OCI-LY3 (cell line): ENCODE measurements at regions not wholly inside any gene's neighbourhood (a gene's known extent, or its start where the extent isn't known, plus 50 kb on each side); places are given as distances from the start of the nearest gene placed in this dataset.

Experiments used
- H2AFZ ChIP-seq: fragments of 200-600, 300-600 bp; shearing (Covaris generic); 2 replicates; pipeline ENCODE4 v1.6.0; 2014; ENCODE audit warnings: antibody characterized with exemption, low read depth, low read length
- H3K27ac ChIP-seq: fragments of 200-600, 300-600 bp; sonication (generic); 2 replicates; pipeline ENCODE4 v1.5.1; 2014; ENCODE audit warnings: mild to moderate bottlenecking, low read length, moderate library complexity, mixed read lengths
- H3K27me3 ChIP-seq: fragments of 200-600, 300-600 bp; sonication (generic); 2 replicates; pipeline ENCODE4 v1.6.1; 2014; ENCODE audit warnings: low read depth, low read length, mixed read lengths
- H3K36me3 ChIP-seq: fragments of 200-600, 300-600 bp; sonication (generic); replicated peaks from 2 replicates; pipeline ENCODE3; 2014; ENCODE audit warnings: low read depth, low read length, mixed read lengths
- H3K4me1 ChIP-seq: fragments of 300-600, 200-600 bp; sonication (generic); 2 replicates; pipeline ENCODE4 v1.6.1; 2014; ENCODE audit warnings: low read length, mixed read lengths
- H3K4me2 ChIP-seq: fragments of 200-600, 300-600 bp; sonication (generic); 2 replicates; pipeline ENCODE4 v1.6.1; 2014; ENCODE audit warnings: low read length, mixed read lengths
- H3K4me3 ChIP-seq: fragments of 300-600, 200-600 bp; sonication (generic); 2 replicates; pipeline ENCODE4 v1.5.1; 2014; ENCODE audit warnings: antibody characterized with exemption, mild to moderate bottlenecking, low read length, moderate library complexity
- H3K79me2 ChIP-seq: fragments of 300-600, 200-600 bp; shearing (Covaris generic); 2 replicates; pipeline ENCODE4 v1.6.1; 2014; ENCODE audit warnings: mild to moderate bottlenecking, low read length, mixed read lengths
- H3K9ac ChIP-seq: fragments of 300-600, 200-600 bp; shearing (Covaris generic); 2 replicates; pipeline ENCODE4 v1.6.0; 2014; ENCODE audit warnings: mild to moderate bottlenecking, low read length, moderate library complexity
- H3K9me3 ChIP-seq: fragments of 200-600, 300-600 bp; shearing (Covaris generic); 2 replicates; pipeline ENCODE4 v1.6.1; 2014; ENCODE audit warnings: low read length, mixed read lengths; ENCODE audit not compliant: insufficient read depth
- H4K20me1 ChIP-seq: fragments of 200-600, 300-600 bp; sonication (generic); 2 replicates; pipeline ENCODE4 v1.6.1; 2016; ENCODE audit warnings: low read length, mixed read lengths; ENCODE audit not compliant: insufficient read depth
- CTCF ChIP-seq: fragments of 200-600, 300-600 bp; sonication (generic); IDR thresholded peaks from 2 replicates; pipeline ENCODE4 v1.5.1; 2014; ENCODE audit warnings: antibody characterized with exemption, low read length, low read depth
- EZH2phosphoT487 ChIP-seq: fragments of 200-600 bp; shearing (Covaris generic); IDR thresholded peaks from 2 replicates; pipeline ENCODE4 v1.6.1; 2018; ENCODE audit warnings: antibody characterized with exemption, mixed run types, low read depth

DNA sequence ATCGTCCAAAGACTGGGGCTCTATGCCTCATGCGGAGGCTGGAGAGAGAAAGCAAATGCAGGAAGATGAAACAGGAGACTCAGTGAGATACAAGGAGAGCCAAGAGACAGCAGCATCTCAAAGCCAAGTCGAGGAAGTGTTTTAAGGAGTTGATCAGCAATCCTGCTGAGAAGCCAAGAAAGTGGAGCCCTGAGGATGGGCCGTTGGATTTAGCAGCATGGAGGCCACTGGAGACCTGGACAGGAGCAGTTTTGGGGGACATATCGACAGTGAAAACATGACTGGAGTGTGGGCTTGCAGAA is 107.4 kb upstream of the ZBTB40 start:
- Histone ChIP-seq H3K36me3 (no peaks in the 10 kb centered on the region), H4K20me1 (no peaks in the 10 kb centered on the region), H2AFZ (no peak overlapping the region), H3K27ac (no peak overlapping the region), H3K27me3 (no peaks in the 10 kb centered on the region; the same call in 1 of the 2 replicates), H3K4me1 (no peaks in the 10 kb centered on the region), H3K9ac (no peak overlapping the region), H3K79me2 (no peaks in the 10 kb centered on the region), H3K4me2 (no peak overlapping the region), H3K9me3 (no peaks in the 10 kb centered on the region), H3K4me3 (no peak overlapping the region)
- TF ChIP-seq CTCF (no peak), EZH2phosphoT487 (no peak)

- H3K9me3 ChIP-seq = no peaks in the 10 kb centered on the region
- no peaks in the 10 kb centered on the region for H3K79me2 ChIP-seq
- no peaks in the 10 kb centered on the region for H4K20me1 ChIP-seq
- TF ChIP-seq EZH2phosphoT487 (no peak), CTCF (no peak)
- H3K4me1 ChIP-seq = no peaks in the 10 kb centered on the region
- H2AFZ ChIP-seq = no peak overlapping the region
- H3K4me3 ChIP-seq = no peak overlapping the region
- H3K9ac ChIP-seq = no peak overlapping the region
- H3K27ac ChIP-seq = no peak overlapping the region
- no peak overlapping the region for H3K4me2 ChIP-seq
- H3K27me3 ChIP-seq = no peaks in the 10 kb centered on the region; the same call in 1 of the 2 replicates
- H3K36me3 ChIP-seq = no peaks in the 10 kb centered on the region
Observed at GRCh38 chr1:22344851-22345560, 106.6 kb upstream of the ZBTB40 start.

GRCh38 chr1:22347854-22348760 is 103.5 kb upstream of the ZBTB40 start:
- Histone ChIP-seq H3K27ac (no peak overlapping the region), H3K4me2 (no peak overlapping the region), H3K79me2 (no peaks in the 10 kb centered on the region), H4K20me1 (no peaks in the 10 kb centered on the region), H3K9ac (no peak overlapping the region), H3K36me3 (no peaks in the 10 kb centered on the region), H3K4me1 (no peaks in the 10 kb centered on the region), H2AFZ (no peak overlapping the region), H3K4me3 (no peak overlapping the region), H3K27me3 (no peaks in the 10 kb centered on the region; the same call in 1 of the 2 replicates), H3K9me3 (no peaks in the 10 kb centered on the region)
- TF ChIP-seq EZH2phosphoT487 (no peak), CTCF (no peak)

DNA sequence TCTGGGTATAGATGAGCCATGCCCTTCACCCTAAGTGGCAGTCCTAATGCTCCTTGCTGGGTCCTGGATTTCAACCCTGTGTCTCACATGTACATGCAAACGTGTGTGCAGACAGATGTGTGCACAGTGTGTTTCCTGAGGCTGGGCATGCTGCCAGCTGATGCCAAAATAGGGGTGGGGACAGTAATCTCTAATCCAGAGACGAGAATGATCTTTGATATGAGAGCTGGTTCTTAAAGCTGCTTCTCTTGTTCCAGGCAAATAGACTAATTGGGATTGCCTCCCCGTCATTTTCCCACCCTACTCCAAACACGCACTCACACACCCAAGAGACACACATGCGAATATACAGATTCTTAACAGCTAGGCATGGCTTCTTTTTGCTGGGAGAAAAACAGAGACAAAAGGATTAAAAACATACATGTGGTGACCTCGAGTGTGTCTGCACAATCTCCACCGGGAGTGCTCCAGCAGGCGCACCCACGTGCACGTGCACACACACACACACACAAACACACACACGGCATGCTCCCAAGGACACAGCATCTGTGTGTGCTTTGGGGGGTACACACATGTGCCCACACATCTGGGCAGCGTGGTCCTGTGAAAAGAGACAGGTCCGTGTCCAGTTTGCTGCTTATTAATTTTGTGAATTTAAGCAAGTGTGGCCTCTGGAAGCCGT is 102.1 kb upstream of the ZBTB40 start:
- H2AFZ ChIP-seq = no peak overlapping the region
- H3K4me1 ChIP-seq = no peaks in the 10 kb centered on the region
- no peaks in the 10 kb centered on the region for H3K79me2 ChIP-seq
- no peaks in the 10 kb centered on the region for H4K20me1 ChIP-seq
- H3K27me3 ChIP-seq = no peaks in the 10 kb centered on the region; the same call in 1 of the 2 replicates
- H3K4me3 ChIP-seq = no peak overlapping the region
- no peak overlapping the region for H3K27ac ChIP-seq
- H3K36me3 ChIP-seq = no peaks in the 10 kb centered on the region
- TF ChIP-seq EZH2phosphoT487 (no peak), CTCF (no peak)
- no peaks in the 10 kb centered on the region for H3K9me3 ChIP-seq
- no peak overlapping the region for H3K4me2 ChIP-seq
- H3K9ac ChIP-seq = no peak overlapping the region
